Fibroblast of lung (primary cell): ENCODE measurements at regions not wholly inside any gene's neighbourhood (a gene's known extent, or its start where the extent isn't known, plus 50 kb on each side); places are given as distances from the start of the nearest gene placed in this dataset.

ENCODE experiments used
- DNase-seq, 2 donors: peaks; one replicate each; pipeline versions ENCODE4 v3.0.0 to v3.0.0-alpha.2; 2010; ENCODE audit warnings: low read depth in 2 of 2
- H2AFZ ChIP-seq: 2 replicates; pipeline ENCODE4 v1.5.1; 2012; ENCODE audit warnings: low read length, control low read depth, inconsistent platforms
- H3K27ac ChIP-seq: 2 replicates; pipeline ENCODE4 v1.5.1; 2011; ENCODE audit warnings: low read length, control low read depth; ENCODE audit not compliant: insufficient read depth
- H3K27me3 ChIP-seq: 2 replicates; pipeline ENCODE4 v1.5.1; 2011; ENCODE audit warnings: mild to moderate bottlenecking, low read length; ENCODE audit not compliant: control insufficient read depth, insufficient read depth
- H3K36me3 ChIP-seq: 2 replicates; pipeline ENCODE4 v1.5.1; 2011; ENCODE audit warnings: low read length; ENCODE audit not compliant: control insufficient read depth, insufficient read depth
- H3K4me1 ChIP-seq: 2 replicates; pipeline ENCODE4 v1.5.1; 2011; ENCODE audit warnings: low read length; ENCODE audit not compliant: control insufficient read depth, insufficient read depth; ENCODE audit errors: extremely low read depth
- H3K4me2 ChIP-seq: 2 replicates; pipeline ENCODE4 v1.5.1; 2011; ENCODE audit warnings: low read length, control low read depth; ENCODE audit not compliant: insufficient read depth; ENCODE audit errors: extremely low read depth
- H3K4me3 ChIP-seq, 4 experiments: fragments of 200-600 bp in 1 of 4; sonication (generic) in 1 of 4; replicated peaks in 1 of 4; 2 replicates each; pipeline ENCODE4 v1.5.1; 2011 to 2016; ENCODE audit warnings: low read length in 4 of 4, low read depth in 3 of 4, mild to moderate bottlenecking in 3 of 4, control low read depth in 2 of 4, inconsistent platforms in 1 of 4, mixed read lengths in 1 of 4; ENCODE audit not compliant: insufficient read depth in 1 of 4; ENCODE audit errors: control extremely low read depth in 1 of 4
- H3K79me2 ChIP-seq: 2 replicates; pipeline ENCODE4 v1.5.1; 2012; ENCODE audit warnings: mild to moderate bottlenecking, low read length, inconsistent platforms; ENCODE audit not compliant: control insufficient read depth, insufficient read depth
- H3K9ac ChIP-seq: 2 replicates; pipeline ENCODE4 v1.5.1; 2011; ENCODE audit warnings: mild to moderate bottlenecking, low read length, control low read depth; ENCODE audit not compliant: insufficient read depth
- H3K9me3 ChIP-seq: 2 replicates; pipeline ENCODE4 v1.5.1; 2012; ENCODE audit warnings: low read depth, low read length; ENCODE audit not compliant: control insufficient read depth, insufficient read depth
- H4K20me1 ChIP-seq: 2 replicates; pipeline ENCODE4 v1.5.1; 2011; ENCODE audit warnings: low read length; ENCODE audit not compliant: control insufficient read depth, insufficient read depth; ENCODE audit errors: extremely low read depth
- EZH2 ChIP-seq: IDR thresholded peaks from 2 replicates; pipeline ENCODE4 v1.5.1; 2012; ENCODE audit warnings: low read length, control low read depth, mild to moderate bottlenecking; ENCODE audit errors: missing control alignments
- TF ChIP-seq, protein P1 (sequence below), 2 donors: IDR thresholded peaks in 1 of 2; conservative IDR thresholded peaks in 1 of 2; 1 replicate in 1 of 2; 2 replicates in 1 of 2; pipeline ENCODE4 v1.5.1; 2011 to 2012; ENCODE audit warnings: low read length in 2 of 2, control low read depth in 1 of 2, inconsistent platforms in 1 of 2, low read depth in 1 of 2, mild to moderate bottlenecking in 1 of 2

DNA sequence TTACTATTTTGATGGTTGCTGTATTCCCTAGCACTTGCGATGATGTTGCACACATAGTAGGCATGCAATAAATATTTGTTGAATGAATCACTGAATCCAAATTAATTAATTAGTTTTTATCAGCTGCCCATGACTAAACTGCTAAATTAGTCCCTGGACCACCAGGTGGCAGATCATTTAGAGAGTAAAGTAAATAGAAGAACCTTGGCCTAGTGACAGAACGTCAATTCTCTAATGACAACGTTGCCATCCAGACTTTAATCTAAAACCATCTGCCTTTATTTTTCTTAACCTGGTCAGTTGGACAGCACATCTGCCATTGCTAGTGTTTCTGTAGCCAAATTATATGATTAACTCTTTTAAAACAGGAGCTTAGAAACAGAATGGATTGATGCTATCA, 457.5 kb downstream of the KIF4B start:
- Histone ChIP-seq H3K27ac (no peak overlapping the region), H3K4me2 (no peak overlapping the region), H3K27me3 (no peaks in the 10 kb centered on the region), H3K9me3 (no peaks in the 10 kb centered on the region), H3K4me3 (no peak overlapping the region), H2AFZ (no peak overlapping the region), H3K79me2 (no peaks in the 10 kb centered on the region), H4K20me1 (no peaks in the 10 kb centered on the region), H3K9ac (no peak overlapping the region), H3K36me3 (no peaks in the 10 kb centered on the region), H3K4me1 (no peaks in the 10 kb centered on the region)
- TF ChIP-seq, protein P1, sequence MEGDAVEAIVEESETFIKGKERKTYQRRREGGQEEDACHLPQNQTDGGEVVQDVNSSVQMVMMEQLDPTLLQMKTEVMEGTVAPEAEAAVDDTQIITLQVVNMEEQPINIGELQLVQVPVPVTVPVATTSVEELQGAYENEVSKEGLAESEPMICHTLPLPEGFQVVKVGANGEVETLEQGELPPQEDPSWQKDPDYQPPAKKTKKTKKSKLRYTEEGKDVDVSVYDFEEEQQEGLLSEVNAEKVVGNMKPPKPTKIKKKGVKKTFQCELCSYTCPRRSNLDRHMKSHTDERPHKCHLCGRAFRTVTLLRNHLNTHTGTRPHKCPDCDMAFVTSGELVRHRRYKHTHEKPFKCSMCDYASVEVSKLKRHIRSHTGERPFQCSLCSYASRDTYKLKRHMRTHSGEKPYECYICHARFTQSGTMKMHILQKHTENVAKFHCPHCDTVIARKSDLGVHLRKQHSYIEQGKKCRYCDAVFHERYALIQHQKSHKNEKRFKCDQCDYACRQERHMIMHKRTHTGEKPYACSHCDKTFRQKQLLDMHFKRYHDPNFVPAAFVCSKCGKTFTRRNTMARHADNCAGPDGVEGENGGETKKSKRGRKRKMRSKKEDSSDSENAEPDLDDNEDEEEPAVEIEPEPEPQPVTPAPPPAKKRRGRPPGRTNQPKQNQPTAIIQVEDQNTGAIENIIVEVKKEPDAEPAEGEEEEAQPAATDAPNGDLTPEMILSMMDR (conservative IDR thresholded peaks at IDR 0.05 in 1 of 2, IDR thresholded peaks at IDR 0.05 in 1 of 2; ENCODE audit: low read depth in 1 of 2, low read length in 2 of 2): no peak
- no peak for TF ChIP-seq EZH2
- no peak for DNase-seq

DNA sequence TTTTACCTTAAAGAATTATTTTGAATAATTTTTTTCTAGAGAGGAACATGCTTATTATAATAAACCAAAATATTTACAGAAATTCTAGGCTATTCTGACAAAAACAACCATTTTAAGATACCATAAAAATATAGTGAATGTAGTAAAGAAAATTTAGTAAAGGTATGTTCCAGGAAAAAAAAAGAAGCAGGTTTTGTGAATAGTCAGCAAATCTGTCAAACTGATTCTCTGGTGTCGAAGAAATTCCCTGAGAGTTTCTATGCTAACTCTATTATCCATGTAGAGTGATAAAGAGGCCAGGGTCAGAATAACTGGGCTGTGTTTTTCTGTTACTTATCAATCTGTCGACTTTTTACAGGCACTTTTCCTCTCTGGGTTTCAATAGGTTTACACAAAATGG, 459.2 kb downstream of the KIF4B start:
- Histone ChIP-seq H3K4me3 (no peak overlapping the region), H3K9me3 (no peaks in the 10 kb centered on the region), H3K36me3 (no peaks in the 10 kb centered on the region), H3K9ac (no peak overlapping the region), H3K27me3 (no peaks in the 10 kb centered on the region), H3K27ac (no peak overlapping the region), H4K20me1 (no peaks in the 10 kb centered on the region), H3K4me1 (no peaks in the 10 kb centered on the region), H2AFZ (no peak overlapping the region), H3K4me2 (no peak overlapping the region), H3K79me2 (no peaks in the 10 kb centered on the region)
- no peak for DNase-seq
- no peak for TF ChIP-seq EZH2
- TF ChIP-seq, protein P1 (conservative IDR thresholded peaks at IDR 0.05 in 1 of 2, IDR thresholded peaks at IDR 0.05 in 1 of 2; ENCODE audit: low read depth in 1 of 2, low read length in 2 of 2): no peak

DNA sequence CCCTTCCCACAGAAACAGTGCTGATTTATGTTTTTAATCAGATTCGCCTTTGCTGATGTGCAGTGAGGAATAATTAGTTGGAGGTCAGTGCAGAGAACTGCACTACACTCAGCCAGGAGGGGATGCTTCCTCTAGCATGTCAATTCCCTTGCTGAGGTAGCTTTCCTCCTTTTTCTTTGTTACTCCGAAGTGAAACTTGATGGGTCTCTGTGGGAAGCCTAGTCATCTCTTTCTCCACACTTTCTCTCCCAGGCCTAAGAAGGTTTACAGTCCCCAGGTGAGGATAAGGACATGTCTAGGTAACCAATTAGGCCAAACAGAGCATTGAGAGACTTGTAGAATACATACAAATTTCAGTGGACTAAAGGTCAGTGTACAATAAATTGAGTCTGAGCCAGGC, 461.8 kb downstream of the KIF4B start:
- no peak overlapping the region for H3K27ac ChIP-seq
- H2AFZ ChIP-seq: no peak overlapping the region
- H3K4me2 ChIP-seq: no peak overlapping the region
- H3K27me3 ChIP-seq: no peaks in the 10 kb centered on the region
- H3K9me3 ChIP-seq: no peaks in the 10 kb centered on the region
- TF ChIP-seq, protein P1 (conservative IDR thresholded peaks at IDR 0.05 in 1 of 2, IDR thresholded peaks at IDR 0.05 in 1 of 2; ENCODE audit: low read depth in 1 of 2, low read length in 2 of 2): no peak
- no peak for TF ChIP-seq EZH2
- H3K4me1 ChIP-seq: no peaks in the 10 kb centered on the region
- no peaks in the 10 kb centered on the region for H3K36me3 ChIP-seq
- DNase-seq: no peak
- no peaks in the 10 kb centered on the region for H4K20me1 ChIP-seq
- no peak overlapping the region for H3K4me3 ChIP-seq
- H3K79me2 ChIP-seq: no peaks in the 10 kb centered on the region
- no peak overlapping the region for H3K9ac ChIP-seq
